HL-60 (cell line): ENCODE measurements at regions not wholly inside any gene's neighbourhood (a gene's known extent, or its start where the extent isn't known, plus 50 kb on each side); places are given as distances from the start of the nearest gene placed in this dataset.

ENCODE experiments used
- DNase-seq, 2 experiments: peaks; one replicate each; pipeline ENCODE4 v3.0.0-alpha.2; 2010 to 2020; ENCODE audit warnings: low read depth in 1 of 2, low spot score in 1 of 2
- H3K27ac ChIP-seq: fragments of 250-450 bp; sonication (Bioruptor Pico); replicated peaks from 2 replicates; pipeline ENCODE4 v1.5.1; 2020; ENCODE audit warnings: mild to moderate bottlenecking, moderate library complexity
- H3K27me3 ChIP-seq: fragments of 250-450 bp; sonication (Bioruptor Pico); 2 replicates; pipeline ENCODE4 v1.5.1; 2021; ENCODE audit warnings: mild to moderate bottlenecking, moderate library complexity; ENCODE audit not compliant: insufficient read depth, poor library complexity, severe bottlenecking
- H3K4me3 ChIP-seq: replicated peaks from 2 replicates; pipeline ENCODE4 v1.5.1; 2011; ENCODE audit warnings: mild to moderate bottlenecking, control low read depth, low read length; ENCODE audit not compliant: insufficient read depth
- GABPA ChIP-seq: IDR thresholded peaks from 2 replicates; pipeline ENCODE4 v1.6.1; 2012; ENCODE audit warnings: low read depth
- POLR2AphosphoS5 ChIP-seq: IDR thresholded peaks from 2 replicates; pipeline ENCODE4 v1.6.1; 2012; ENCODE audit warnings: low read depth
- SPI1 ChIP-seq: IDR thresholded peaks from 2 replicates; pipeline ENCODE4 v1.6.1; 2012; ENCODE audit warnings: low read depth, mild to moderate bottlenecking, borderline replicate concordance
- TF ChIP-seq, protein P1 (sequence below): IDR thresholded peaks from 2 replicates; pipeline ENCODE4 v1.6.1; 2012; ENCODE audit warnings: low read depth; ENCODE audit not compliant: insufficient replicate concordance
- TF ChIP-seq, protein P2 (sequence below): IDR thresholded peaks from one replicate; pipeline ENCODE4 v1.5.1; 2011; ENCODE audit warnings: low read length, control low read depth, inconsistent platforms; ENCODE audit not compliant: insufficient read depth

DNA sequence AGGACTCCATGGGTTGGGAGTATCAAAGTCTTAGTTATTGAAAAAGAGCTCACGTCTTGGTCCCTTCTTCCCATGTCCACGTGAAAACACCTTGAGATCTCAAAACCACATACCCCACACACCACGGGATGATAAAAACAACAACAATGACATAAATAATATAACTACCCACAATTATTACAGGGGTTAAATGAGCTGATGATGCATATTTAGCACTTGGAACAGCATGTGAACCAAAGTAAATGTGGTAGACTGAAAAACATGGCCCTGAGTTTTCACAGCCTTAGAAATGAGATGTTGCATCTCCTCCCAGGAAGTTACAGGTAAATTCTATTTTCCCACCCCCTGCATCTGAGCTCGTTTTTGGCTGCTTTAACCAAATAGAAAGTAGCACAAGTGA, 208.9 kb downstream of the C16orf95 start:
- no peak overlapping the region for H3K4me3 ChIP-seq
- no peaks in the 10 kb centered on the region for H3K27me3 ChIP-seq
- TF ChIP-seq, protein P1, sequence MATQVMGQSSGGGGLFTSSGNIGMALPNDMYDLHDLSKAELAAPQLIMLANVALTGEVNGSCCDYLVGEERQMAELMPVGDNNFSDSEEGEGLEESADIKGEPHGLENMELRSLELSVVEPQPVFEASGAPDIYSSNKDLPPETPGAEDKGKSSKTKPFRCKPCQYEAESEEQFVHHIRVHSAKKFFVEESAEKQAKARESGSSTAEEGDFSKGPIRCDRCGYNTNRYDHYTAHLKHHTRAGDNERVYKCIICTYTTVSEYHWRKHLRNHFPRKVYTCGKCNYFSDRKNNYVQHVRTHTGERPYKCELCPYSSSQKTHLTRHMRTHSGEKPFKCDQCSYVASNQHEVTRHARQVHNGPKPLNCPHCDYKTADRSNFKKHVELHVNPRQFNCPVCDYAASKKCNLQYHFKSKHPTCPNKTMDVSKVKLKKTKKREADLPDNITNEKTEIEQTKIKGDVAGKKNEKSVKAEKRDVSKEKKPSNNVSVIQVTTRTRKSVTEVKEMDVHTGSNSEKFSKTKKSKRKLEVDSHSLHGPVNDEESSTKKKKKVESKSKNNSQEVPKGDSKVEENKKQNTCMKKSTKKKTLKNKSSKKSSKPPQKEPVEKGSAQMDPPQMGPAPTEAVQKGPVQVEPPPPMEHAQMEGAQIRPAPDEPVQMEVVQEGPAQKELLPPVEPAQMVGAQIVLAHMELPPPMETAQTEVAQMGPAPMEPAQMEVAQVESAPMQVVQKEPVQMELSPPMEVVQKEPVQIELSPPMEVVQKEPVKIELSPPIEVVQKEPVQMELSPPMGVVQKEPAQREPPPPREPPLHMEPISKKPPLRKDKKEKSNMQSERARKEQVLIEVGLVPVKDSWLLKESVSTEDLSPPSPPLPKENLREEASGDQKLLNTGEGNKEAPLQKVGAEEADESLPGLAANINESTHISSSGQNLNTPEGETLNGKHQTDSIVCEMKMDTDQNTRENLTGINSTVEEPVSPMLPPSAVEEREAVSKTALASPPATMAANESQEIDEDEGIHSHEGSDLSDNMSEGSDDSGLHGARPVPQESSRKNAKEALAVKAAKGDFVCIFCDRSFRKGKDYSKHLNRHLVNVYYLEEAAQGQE, result no peak
- no peak for TF ChIP-seq POLR2AphosphoS5
- TF ChIP-seq SPI1, result no peak
- no peak for TF ChIP-seq GABPA
- TF ChIP-seq, protein P2, sequence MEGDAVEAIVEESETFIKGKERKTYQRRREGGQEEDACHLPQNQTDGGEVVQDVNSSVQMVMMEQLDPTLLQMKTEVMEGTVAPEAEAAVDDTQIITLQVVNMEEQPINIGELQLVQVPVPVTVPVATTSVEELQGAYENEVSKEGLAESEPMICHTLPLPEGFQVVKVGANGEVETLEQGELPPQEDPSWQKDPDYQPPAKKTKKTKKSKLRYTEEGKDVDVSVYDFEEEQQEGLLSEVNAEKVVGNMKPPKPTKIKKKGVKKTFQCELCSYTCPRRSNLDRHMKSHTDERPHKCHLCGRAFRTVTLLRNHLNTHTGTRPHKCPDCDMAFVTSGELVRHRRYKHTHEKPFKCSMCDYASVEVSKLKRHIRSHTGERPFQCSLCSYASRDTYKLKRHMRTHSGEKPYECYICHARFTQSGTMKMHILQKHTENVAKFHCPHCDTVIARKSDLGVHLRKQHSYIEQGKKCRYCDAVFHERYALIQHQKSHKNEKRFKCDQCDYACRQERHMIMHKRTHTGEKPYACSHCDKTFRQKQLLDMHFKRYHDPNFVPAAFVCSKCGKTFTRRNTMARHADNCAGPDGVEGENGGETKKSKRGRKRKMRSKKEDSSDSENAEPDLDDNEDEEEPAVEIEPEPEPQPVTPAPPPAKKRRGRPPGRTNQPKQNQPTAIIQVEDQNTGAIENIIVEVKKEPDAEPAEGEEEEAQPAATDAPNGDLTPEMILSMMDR, result no peak
- no peak for DNase-seq
- no peak overlapping the region for H3K27ac ChIP-seq

DNA sequence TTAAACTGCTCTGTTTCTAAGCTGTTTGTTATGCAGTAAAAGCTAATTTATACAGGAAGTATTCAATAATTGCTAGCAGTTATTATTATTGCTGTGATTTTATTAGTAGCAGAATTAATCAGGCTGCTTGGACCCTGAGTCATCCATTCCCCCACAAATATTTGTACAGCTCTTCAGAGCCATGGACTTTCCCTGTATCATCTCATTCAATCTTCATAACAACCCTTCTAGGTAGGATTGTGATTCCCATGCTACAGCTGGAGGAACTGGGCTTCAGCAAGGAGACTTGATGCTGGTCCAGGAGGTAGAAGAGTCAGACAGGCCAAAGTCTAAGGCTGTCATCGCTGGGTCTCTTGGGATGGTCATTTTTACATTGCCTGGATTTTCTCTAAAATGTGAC, 208.3 kb downstream of the C16orf95 start:
- Histone ChIP-seq H3K4me3 (no peak overlapping the region), H3K27me3 (no peaks in the 10 kb centered on the region), H3K27ac (no peak overlapping the region)
- no peak for DNase-seq
- TF ChIP-seq, protein P1, result no peak
- TF ChIP-seq GABPA (no peak), SPI1 (no peak), POLR2AphosphoS5 (no peak)
- TF ChIP-seq, protein P2, result no peak

DNA sequence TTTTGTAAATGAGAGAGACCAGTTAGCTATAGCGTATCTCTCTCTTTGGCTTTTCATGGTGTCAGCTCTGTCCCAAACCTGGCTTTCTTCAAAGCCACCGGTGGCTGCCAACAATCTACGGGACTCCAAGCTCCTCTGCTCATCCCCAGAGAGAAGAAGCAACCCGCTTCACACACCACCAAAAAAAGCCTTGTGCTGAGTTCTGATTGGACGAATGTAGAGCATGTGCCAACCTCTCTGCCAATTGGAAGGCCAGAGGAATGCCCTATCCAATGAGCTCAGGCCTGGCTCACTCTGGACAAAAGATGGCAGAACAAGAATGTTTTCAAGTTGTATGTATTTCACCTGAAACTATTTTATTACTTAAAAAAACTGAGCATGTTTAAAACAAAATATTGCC, 202.4 kb downstream of the C16orf95 start:
- DNase-seq, result no peak
- H3K27ac ChIP-seq, result no peak overlapping the region
- no peaks in the 10 kb centered on the region for H3K27me3 ChIP-seq
- H3K4me3 ChIP-seq, result no peak overlapping the region
- TF ChIP-seq SPI1, result no peak
- TF ChIP-seq GABPA, result no peak
- TF ChIP-seq, protein P1, result no peak
- TF ChIP-seq POLR2AphosphoS5, result no peak
- TF ChIP-seq, protein P2, result no peak
